SU-DHL-6 (cell line): ENCODE measurements at regions not wholly inside any gene's neighbourhood (a gene's known extent, or its start where the extent isn't known, plus 50 kb on each side); places are given as distances from the start of the nearest gene placed in this dataset.

ENCODE experiments used
- H2AFZ ChIP-seq: fragments of 200-600 bp; sonication (generic); 2 replicates; pipeline ENCODE4 v1.6.1; 2014; ENCODE audit warnings: low read depth, mild to moderate bottlenecking, moderate library complexity, mixed read lengths, antibody characterized with exemption, low read length; ENCODE audit not compliant: severe bottlenecking
- H3F3A ChIP-seq: fragments of 200-600 bp; shearing (Covaris generic); 2 replicates; pipeline ENCODE4 v1.6.0; 2016; ENCODE audit warnings: antibody characterized with exemption, mild to moderate bottlenecking; ENCODE audit not compliant: insufficient read depth
- H3K27ac ChIP-seq: fragments of 200-600 bp; sonication (generic); 2 replicates; pipeline ENCODE4 v1.5.1; 2016; ENCODE audit warnings: low read depth, mild to moderate bottlenecking, low read length, moderate library complexity, mixed read lengths
- H3K27me3 ChIP-seq: fragments of 200-600 bp; sonication (generic), shearing (Covaris generic); 2 replicates; pipeline ENCODE4 v1.6.0; 2014; ENCODE audit warnings: mild to moderate bottlenecking, low read length
- H3K36me3 ChIP-seq: fragments of 200-600 bp; sonication (generic); 2 replicates; pipeline ENCODE4 v1.6.1; 2014; ENCODE audit warnings: mild to moderate bottlenecking, low read length, mixed read lengths
- H3K4me2 ChIP-seq: fragments of 300-600, 200-600 bp; shearing (Covaris generic), sonication (generic); 2 replicates; pipeline ENCODE4 v1.6.0; 2014; ENCODE audit warnings: low read length, low read depth, mild to moderate bottlenecking; ENCODE audit not compliant: poor library complexity, severe bottlenecking
- H3K4me3 ChIP-seq: fragments of 200-600 bp; sonication (generic); 2 replicates; pipeline ENCODE4 v1.5.1; 2014; ENCODE audit warnings: antibody characterized with exemption, low read length, mild to moderate bottlenecking, mixed read lengths; ENCODE audit not compliant: insufficient read depth, poor library complexity, severe bottlenecking
- H3K79me2 ChIP-seq: fragments of 200-600 bp; sonication (generic); 2 replicates; pipeline ENCODE4 v1.6.1; 2014; ENCODE audit warnings: mild to moderate bottlenecking, low read length, moderate library complexity; ENCODE audit not compliant: insufficient read depth
- H3K9ac ChIP-seq: fragments of 200-600 bp; sonication (generic); 2 replicates; pipeline ENCODE4 v1.7.0; 2014; ENCODE audit warnings: mild to moderate bottlenecking, low read length
- H3K9me2 ChIP-seq: fragments of 200-600 bp; sonication (generic); replicated peaks from 2 replicates; pipeline ENCODE4 v1.6.1; 2014; ENCODE audit warnings: low read length; ENCODE audit not compliant: insufficient read depth
- H3K9me3 ChIP-seq: fragments of 200-600 bp; sonication (generic); 2 replicates; pipeline ENCODE4 v1.6.1; 2014; ENCODE audit warnings: low read length, mixed read lengths; ENCODE audit not compliant: insufficient read depth
- H4K20me1 ChIP-seq: fragments of 200-600 bp; sonication (generic); 2 replicates; pipeline ENCODE4 v1.6.1; 2014; ENCODE audit warnings: low read depth, mild to moderate bottlenecking, antibody characterized with exemption, low read length, moderate library complexity, mixed read lengths
- CTCF ChIP-seq: fragments of 200-600 bp; sonication (generic); IDR thresholded peaks from one replicate; pipeline ENCODE4 v1.5.1; 2017; ENCODE audit warnings: antibody characterized with exemption, mild to moderate bottlenecking, low read length, moderate library complexity; ENCODE audit not compliant: insufficient read depth, poor library complexity, severe bottlenecking
- EZH2phosphoT487 ChIP-seq: fragments of 200-600 bp; sonication (generic), shearing (Covaris generic); conservative IDR thresholded peaks from 2 replicates; pipeline ENCODE4 v1.6.1; 2018; ENCODE audit warnings: mild to moderate bottlenecking, antibody characterized with exemption, low read length, moderate library complexity, mixed read lengths

- Histone ChIP-seq H3K9ac (no peak overlapping the region), H3K4me2 (no peak overlapping the region), H3K9me3 (no peaks in the 10 kb centered on the region), H4K20me1 (no peaks in the 10 kb centered on the region), H2AFZ (no peak overlapping the region), H3K36me3 (no peaks in the 10 kb centered on the region), H3K27me3 (no peaks in the 10 kb centered on the region), H3K9me2 (no peaks in the 10 kb centered on the region), H3F3A (no peaks in the 10 kb centered on the region), H3K4me3 (no peak overlapping the region), H3K79me2 (no peaks in the 10 kb centered on the region), H3K27ac (no peak overlapping the region)
- no peak for TF ChIP-seq EZH2phosphoT487
- TF ChIP-seq CTCF = no peak
Observed at GRCh38 chr5:82491397-82491796, 213.2 kb upstream of the RPS23 start.

- no peak overlapping the region for H3K9ac ChIP-seq
- no peaks in the 10 kb centered on the region for H3K9me2 ChIP-seq
- H3K27me3 ChIP-seq = no peaks in the 10 kb centered on the region
- H3K27ac ChIP-seq = no peak overlapping the region
- H4K20me1 ChIP-seq = no peaks in the 10 kb centered on the region
- no peak overlapping the region for H2AFZ ChIP-seq
- TF ChIP-seq EZH2phosphoT487 (no peak), CTCF (no peak)
- no peaks in the 10 kb centered on the region for H3K36me3 ChIP-seq
- H3K9me3 ChIP-seq = no peaks in the 10 kb centered on the region
- no peaks in the 10 kb centered on the region for H3F3A ChIP-seq
- H3K4me2 ChIP-seq = no peak overlapping the region
- H3K4me3 ChIP-seq = no peak overlapping the region
- H3K79me2 ChIP-seq = no peaks in the 10 kb centered on the region
Observed at GRCh38 chr5:82489683-82490082, 211.5 kb upstream of the RPS23 start.

- Histone ChIP-seq H3K9me3 (no peaks in the 10 kb centered on the region), H3K36me3 (no peaks in the 10 kb centered on the region), H3K9ac (no peak overlapping the region), H2AFZ (no peak overlapping the region), H3K9me2 (no peaks in the 10 kb centered on the region), H4K20me1 (no peaks in the 10 kb centered on the region), H3K4me3 (no peak overlapping the region), H3K27me3 (no peaks in the 10 kb centered on the region), H3K27ac (no peak overlapping the region), H3F3A (no peaks in the 10 kb centered on the region), H3K4me2 (no peak overlapping the region), H3K79me2 (no peaks in the 10 kb centered on the region)
- TF ChIP-seq EZH2phosphoT487 = no peak
- TF ChIP-seq CTCF = no peak
Observed at GRCh38 chr5:82487131-82487530, 209.0 kb upstream of the RPS23 start.

GRCh38 chr5:82480331-82480730 is 202.2 kb upstream of the RPS23 start:
- no peaks in the 10 kb centered on the region for H3K9me3 ChIP-seq
- no peak overlapping the region for H3K4me3 ChIP-seq
- no peak overlapping the region for H3K4me2 ChIP-seq
- no peaks in the 10 kb centered on the region for H3F3A ChIP-seq
- no peaks in the 10 kb centered on the region for H3K36me3 ChIP-seq
- H3K79me2 ChIP-seq = no peaks in the 10 kb centered on the region
- H3K27me3 ChIP-seq = no peaks in the 10 kb centered on the region
- no peak overlapping the region for H2AFZ ChIP-seq
- H4K20me1 ChIP-seq = no peaks in the 10 kb centered on the region
- TF ChIP-seq EZH2phosphoT487 (no peak), CTCF (no peak)
- H3K27ac ChIP-seq = no peak overlapping the region
- H3K9ac ChIP-seq = no peak overlapping the region
- no peaks in the 10 kb centered on the region for H3K9me2 ChIP-seq
